SH-SY5Y (cell line): ENCODE measurements at regions not wholly inside any gene's neighbourhood (a gene's known extent, or its start where the extent isn't known, plus 50 kb on each side); places are given as distances from the start of the nearest gene placed in this dataset.

Experiments
- GATA2 ChIP-seq: IDR thresholded peaks from 2 replicates; pipeline ENCODE4 v1.6.1; 2011; ENCODE audit warnings: mild to moderate bottlenecking, low read depth, low read length
- GATA3 ChIP-seq: IDR thresholded peaks from 2 replicates; pipeline ENCODE4 v1.6.1; 2011; ENCODE audit warnings: low read depth, mild to moderate bottlenecking, low read length, moderate library complexity

DNA sequence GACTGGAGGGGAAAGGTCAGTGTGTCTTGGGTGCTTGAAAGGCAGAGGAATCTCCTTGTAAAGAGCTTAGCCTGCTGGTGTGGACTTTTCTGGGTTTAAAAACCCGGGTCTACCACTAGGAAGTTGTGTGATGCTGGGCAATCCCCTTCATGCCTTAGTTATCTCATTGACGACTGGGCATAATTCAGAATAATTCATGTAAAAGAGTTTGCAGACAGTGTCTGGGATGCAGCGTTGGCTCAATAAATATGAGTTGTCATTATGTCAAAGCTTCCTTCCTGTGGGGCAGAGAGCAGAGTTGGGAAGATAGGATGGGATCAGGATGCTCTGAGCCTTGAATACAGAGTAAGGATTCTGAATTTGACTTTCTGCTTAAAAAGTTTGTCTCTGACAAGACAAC is 196.4 kb downstream of the ADRA2A start:
- TF ChIP-seq GATA2 (no peak), GATA3 (no peak)
